ENCODE measurements at regions not wholly inside any gene's neighbourhood (a gene's known extent, or its start where the extent isn't known, plus 50 kb on each side); places are given as distances from the start of the nearest gene placed in this dataset.

- Mint-ChIP-seq H3K36me3 (ENCODE audit: low read depth) (no peaks in the 10 kb centered on the region), H3K4me3 (no peak overlapping the region), H3K27me3 (peaks cover under 1% of the 10 kb centered on the region), H3K9me3 (no peaks in the 10 kb centered on the region), H3K27ac (no peak overlapping the region), H3K4me1 (ENCODE audit: low read depth) (no peaks in the 10 kb centered on the region)
- POLR2A ChIA-PET, result no interaction called here
- TF ChIP-seq CTCF (IDR thresholded peaks at IDR 0.05), result no peak
- CTCF ChIA-PET, result no interaction called here
- no peak for DNase-seq
- no peak for ATAC-seq
- intact Hi-C loops (cut with micrococcal nuclease), result no loop called here
Measured at GRCh38 chr6:133057352-133057751, 183.8 kb upstream of the EYA4 start.

GRCh38 chr6:133062077-133062476, 179.1 kb upstream of the EYA4 start:
- ChIA-PET CTCF (no interaction called here), POLR2A (no interaction called here)
- no peak overlapping the region for H3K4me3 Mint-ChIP-seq
- peaks cover 2% of the 10 kb centered on the region for H3K27me3 Mint-ChIP-seq
- H3K27ac Mint-ChIP-seq, result no peak overlapping the region
- DNase-seq, result no peak
- H3K36me3 Mint-ChIP-seq (ENCODE audit: low read depth), result no peaks in the 10 kb centered on the region
- intact Hi-C loops (cut with micrococcal nuclease), result no loop called here
- TF ChIP-seq CTCF (IDR thresholded peaks at IDR 0.05), result no peak
- no peaks in the 10 kb centered on the region for H3K9me3 Mint-ChIP-seq
- H3K4me1 Mint-ChIP-seq (ENCODE audit: low read depth), result no peaks in the 10 kb centered on the region
- ATAC-seq, result no peak

GRCh38 chr6:133062696-133063306, 178.4 kb upstream of the EYA4 start:
- ATAC-seq (no peak), DNase-seq (no peak)
- ChIA-PET CTCF (interaction anchor here (0.6 kb wide), 1 partner anchor 232 kb away, joined by 3 read pairs; no protein-coding TSS in a partner anchor), POLR2A (no interaction called here)
- intact Hi-C loops (cut with micrococcal nuclease), result no loop called here
- Mint-ChIP-seq H3K4me3 (no peak overlapping the region), H3K27me3 (peaks cover 2% of the 10 kb centered on the region), H3K36me3 (ENCODE audit: low read depth) (no peaks in the 10 kb centered on the region), H3K27ac (no peak overlapping the region), H3K4me1 (ENCODE audit: low read depth) (no peaks in the 10 kb centered on the region), H3K9me3 (no peaks in the 10 kb centered on the region)
- TF ChIP-seq CTCF (IDR thresholded peaks at IDR 0.05), result no peak

GRCh38 chr6:133067960-133068359, 173.2 kb upstream of the EYA4 start:
- DNase-seq, result no peak
- TF ChIP-seq CTCF (IDR thresholded peaks at IDR 0.05), result no peak
- CTCF ChIA-PET, result no interaction called here
- no peaks in the 10 kb centered on the region for H3K36me3 Mint-ChIP-seq (ENCODE audit: low read depth)
- POLR2A ChIA-PET, result interaction anchor here (1.0 kb wide), 1 partner anchor 37 kb away, joined by 3 read pairs; no protein-coding TSS in a partner anchor
- no peak overlapping the region for H3K4me3 Mint-ChIP-seq
- peaks cover 2% of the 10 kb centered on the region for H3K27me3 Mint-ChIP-seq
- H3K4me1 Mint-ChIP-seq (ENCODE audit: low read depth), result no peaks in the 10 kb centered on the region
- no peak for ATAC-seq
- no peaks in the 10 kb centered on the region for H3K9me3 Mint-ChIP-seq
- no peak overlapping the region for H3K27ac Mint-ChIP-seq
- intact Hi-C loops (cut with micrococcal nuclease), result no loop called here

GRCh38 chr6:133070410-133071043, 170.6 kb upstream of the EYA4 start:
- CTCF ChIA-PET, result no interaction called here
- H3K36me3 Mint-ChIP-seq (ENCODE audit: low read depth), result no peaks in the 10 kb centered on the region

More at GRCh38 chr6:133070410-133071043, 170.6 kb upstream of the EYA4 start:
- DNase-seq, result no peak
- no peak for ATAC-seq
- TF ChIP-seq CTCF (IDR thresholded peaks at IDR 0.05), result no peak
- no peaks in the 10 kb centered on the region for H3K27me3 Mint-ChIP-seq
- H3K9me3 Mint-ChIP-seq, result no peaks in the 10 kb centered on the region
- POLR2A ChIA-PET, result no interaction called here
- H3K27ac Mint-ChIP-seq, result no peak overlapping the region
- H3K4me3 Mint-ChIP-seq, result no peak overlapping the region
- intact Hi-C loops (cut with micrococcal nuclease), result no loop called here
- no peaks in the 10 kb centered on the region for H3K4me1 Mint-ChIP-seq (ENCODE audit: low read depth)

All from activated CD8-positive, alpha-beta T cell treated with anti-CD3 and anti-CD28 coated beads for 36 hours (primary cell).